ENCODE measurements at regions not wholly inside any gene's neighbourhood (a gene's known extent, or its start where the extent isn't known, plus 50 kb on each side); places are given as distances from the start of the nearest gene placed in this dataset.

DNA sequence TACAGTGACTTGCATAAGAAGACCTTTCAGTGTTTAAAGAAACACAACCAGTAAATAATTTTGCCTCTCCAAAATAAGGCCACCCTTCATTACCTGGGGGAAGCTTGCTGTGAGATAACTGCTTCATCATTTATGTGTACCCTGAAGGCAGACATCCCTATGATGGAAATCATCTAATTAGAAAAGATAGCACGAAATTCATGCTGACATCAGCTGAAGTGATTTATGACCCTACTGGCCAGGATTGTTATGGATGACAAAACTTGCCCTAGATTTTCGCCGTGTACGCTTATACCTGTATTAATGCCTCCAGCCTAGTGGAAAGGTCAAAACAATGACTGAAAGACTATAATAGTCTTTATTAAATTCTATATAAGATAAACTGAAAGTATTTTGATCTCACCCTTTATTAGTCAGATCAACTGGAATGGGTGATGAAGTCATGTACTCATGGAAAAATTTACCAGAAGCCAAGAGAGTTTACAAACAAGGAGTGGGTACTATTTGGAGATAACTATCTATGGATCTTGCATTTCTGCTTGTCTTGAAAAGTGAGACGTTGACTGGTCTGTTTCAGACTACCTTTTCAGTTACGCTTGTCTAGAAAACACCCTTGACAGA is 114.2 kb downstream of the PPP1R3A start:
- H3K9ac ChIP-seq: no peak overlapping the region
- H2AFZ ChIP-seq (replicated peaks): no peak overlapping the region
- no peaks in the 10 kb centered on the region for H3K36me3 ChIP-seq
- no peaks in the 10 kb centered on the region for H3K27me3 ChIP-seq
- H3K4me2 ChIP-seq: no peak overlapping the region
- H3K79me2 ChIP-seq (ENCODE audit: low read depth): no peaks in the 10 kb centered on the region
- no peak overlapping the region for H3K4me3 ChIP-seq
- Mint-ChIP-seq H3K27ac (no peak overlapping the region), H3K4me1 (no peaks in the 10 kb centered on the region), H3K36me3 (no peaks in the 10 kb centered on the region), H3K4me3 (no peak overlapping the region), H3K27me3 (ENCODE audit: insufficient read depth, low read depth) (no peaks in the 10 kb centered on the region), H3K9me3 (no peaks in the 10 kb centered on the region)
- H3K4me1 ChIP-seq: no peaks in the 10 kb centered on the region
- TF ChIP-seq EZH2phosphoT487 (IDR thresholded peaks at IDR 0.05): no peak
- TF ChIP-seq, protein P1, sequence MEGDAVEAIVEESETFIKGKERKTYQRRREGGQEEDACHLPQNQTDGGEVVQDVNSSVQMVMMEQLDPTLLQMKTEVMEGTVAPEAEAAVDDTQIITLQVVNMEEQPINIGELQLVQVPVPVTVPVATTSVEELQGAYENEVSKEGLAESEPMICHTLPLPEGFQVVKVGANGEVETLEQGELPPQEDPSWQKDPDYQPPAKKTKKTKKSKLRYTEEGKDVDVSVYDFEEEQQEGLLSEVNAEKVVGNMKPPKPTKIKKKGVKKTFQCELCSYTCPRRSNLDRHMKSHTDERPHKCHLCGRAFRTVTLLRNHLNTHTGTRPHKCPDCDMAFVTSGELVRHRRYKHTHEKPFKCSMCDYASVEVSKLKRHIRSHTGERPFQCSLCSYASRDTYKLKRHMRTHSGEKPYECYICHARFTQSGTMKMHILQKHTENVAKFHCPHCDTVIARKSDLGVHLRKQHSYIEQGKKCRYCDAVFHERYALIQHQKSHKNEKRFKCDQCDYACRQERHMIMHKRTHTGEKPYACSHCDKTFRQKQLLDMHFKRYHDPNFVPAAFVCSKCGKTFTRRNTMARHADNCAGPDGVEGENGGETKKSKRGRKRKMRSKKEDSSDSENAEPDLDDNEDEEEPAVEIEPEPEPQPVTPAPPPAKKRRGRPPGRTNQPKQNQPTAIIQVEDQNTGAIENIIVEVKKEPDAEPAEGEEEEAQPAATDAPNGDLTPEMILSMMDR (IDR thresholded peaks at IDR 0.05): no peak
- no peak for TF ChIP-seq EZH2 (IDR thresholded peaks at IDR 0.05)
- H3F3A ChIP-seq (ENCODE audit: low read depth): no peaks in the 10 kb centered on the region
- no peak for DNase-seq (ENCODE audit: low spot score)
- no peaks in the 10 kb centered on the region for H4K20me1 ChIP-seq (ENCODE audit: low read depth)
- no peaks in the 10 kb centered on the region for H3K9me3 ChIP-seq (ENCODE audit: low read depth)
- no peak overlapping the region for H3K27ac ChIP-seq

DNA sequence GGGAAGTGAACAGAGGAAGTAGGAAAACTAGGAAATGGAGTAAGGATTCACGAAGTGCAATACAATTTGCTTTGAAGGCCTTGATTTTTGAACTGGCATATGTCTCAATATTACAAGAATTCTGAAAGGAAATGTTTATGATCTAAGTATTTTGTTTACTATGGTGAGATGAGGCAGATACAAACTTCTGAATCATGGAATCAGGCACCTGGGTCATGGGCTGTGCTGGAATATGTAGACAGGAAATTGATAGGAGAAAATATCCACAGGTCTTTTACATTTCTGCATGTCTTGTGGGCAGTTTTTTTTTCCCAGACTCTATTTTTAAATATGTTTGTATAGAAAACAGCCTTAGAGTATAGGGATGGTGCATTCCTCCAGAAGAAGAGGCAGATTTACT is 117.1 kb downstream of the PPP1R3A start:
- Mint-ChIP-seq H3K4me1 (no peaks in the 10 kb centered on the region), H3K27me3 (ENCODE audit: insufficient read depth, low read depth) (no peaks in the 10 kb centered on the region), H3K4me3 (no peak overlapping the region), H3K9me3 (no peaks in the 10 kb centered on the region), H3K36me3 (no peaks in the 10 kb centered on the region), H3K27ac (no peak overlapping the region)
- no peak overlapping the region for H2AFZ ChIP-seq (replicated peaks)
- no peaks in the 10 kb centered on the region for H4K20me1 ChIP-seq (ENCODE audit: low read depth)
- no peak overlapping the region for H3K4me2 ChIP-seq
- no peaks in the 10 kb centered on the region for H3K9me3 ChIP-seq (ENCODE audit: low read depth)
- no peaks in the 10 kb centered on the region for H3K4me1 ChIP-seq
- H3K4me3 ChIP-seq: no peak overlapping the region
- H3K36me3 ChIP-seq: no peaks in the 10 kb centered on the region
- no peak overlapping the region for H3K27ac ChIP-seq
- H3F3A ChIP-seq (ENCODE audit: low read depth): no peaks in the 10 kb centered on the region
- no peak for DNase-seq (ENCODE audit: low spot score)
- no peak for TF ChIP-seq EZH2 (IDR thresholded peaks at IDR 0.05)
- TF ChIP-seq, protein P1 (IDR thresholded peaks at IDR 0.05): no peak
- H3K27me3 ChIP-seq: no peaks in the 10 kb centered on the region
- H3K79me2 ChIP-seq (ENCODE audit: low read depth): no peaks in the 10 kb centered on the region
- H3K9ac ChIP-seq: no peak overlapping the region

DNA sequence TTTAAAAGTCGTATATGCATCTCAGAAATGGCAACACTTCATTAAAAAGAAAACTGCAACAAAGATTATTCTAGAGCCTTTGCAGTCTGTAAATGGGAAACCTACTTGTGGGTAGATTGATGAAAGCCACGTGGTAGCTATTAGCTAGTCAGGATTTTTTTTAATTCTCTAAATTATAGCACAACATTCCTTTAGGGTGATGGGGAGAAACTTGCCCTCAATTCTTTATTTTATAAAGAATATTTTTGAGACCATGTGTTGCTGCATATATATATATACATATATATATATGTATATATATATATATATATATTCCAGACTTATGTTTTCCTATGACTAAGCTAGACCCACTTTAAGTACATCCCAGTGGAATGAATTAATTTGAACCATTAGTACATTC is 118.0 kb downstream of the PPP1R3A start:
- no peak overlapping the region for H3K4me3 Mint-ChIP-seq
- DNase-seq (ENCODE audit: low spot score): no peak

More for the DNA sequence above, 118.0 kb downstream of the PPP1R3A start:
- no peak overlapping the region for H3K4me2 ChIP-seq
- H3F3A ChIP-seq (ENCODE audit: low read depth): no peaks in the 10 kb centered on the region
- H3K27me3 ChIP-seq: no peaks in the 10 kb centered on the region
- Mint-ChIP-seq H3K27me3 (ENCODE audit: insufficient read depth, low read depth) (no peaks in the 10 kb centered on the region), H3K27ac (no peak overlapping the region), H3K9me3 (no peaks in the 10 kb centered on the region), H3K4me1 (no peaks in the 10 kb centered on the region), H3K36me3 (no peaks in the 10 kb centered on the region)
- no peaks in the 10 kb centered on the region for H3K36me3 ChIP-seq
- no peak overlapping the region for H2AFZ ChIP-seq (replicated peaks)
- no peaks in the 10 kb centered on the region for H3K9me3 ChIP-seq (ENCODE audit: low read depth)
- H4K20me1 ChIP-seq (ENCODE audit: low read depth): no peaks in the 10 kb centered on the region
- no peaks in the 10 kb centered on the region for H3K79me2 ChIP-seq (ENCODE audit: low read depth)
- H3K27ac ChIP-seq: no peak overlapping the region
- TF ChIP-seq EZH2 (IDR thresholded peaks at IDR 0.05): no peak
- TF ChIP-seq EZH2phosphoT487 (IDR thresholded peaks at IDR 0.05): no peak
- TF ChIP-seq, protein P1 (IDR thresholded peaks at IDR 0.05): no peak
- no peaks in the 10 kb centered on the region for H3K4me1 ChIP-seq
- no peak overlapping the region for H3K9ac ChIP-seq
- no peak overlapping the region for H3K4me3 ChIP-seq
